IPS DF 6.9 (cell line): ENCODE measurements at regions not wholly inside any gene's neighbourhood (a gene's known extent, or its start where the extent isn't known, plus 50 kb on each side); places are given as distances from the start of the nearest gene placed in this dataset.

Experiments
- DNase-seq: peaks from one replicate; pipeline ENCODE4 v3.0.0-alpha.2; 2013; ENCODE audit warnings: low read depth, low spot score
- H3K27ac ChIP-seq: one replicate; pipeline ENCODE4 v1.5.1; 2013; ENCODE audit warnings: low read length, control low read depth
- H3K27me3 ChIP-seq: 2 replicates; pipeline ENCODE4 v1.6.1; 2013; ENCODE audit warnings: mild to moderate bottlenecking, low read length; ENCODE audit not compliant: control insufficient read depth, insufficient read depth
- H3K36me3 ChIP-seq: 2 replicates; pipeline ENCODE4 v1.6.1; 2013; ENCODE audit warnings: low read length; ENCODE audit not compliant: control insufficient read depth, insufficient read depth
- H3K4me1 ChIP-seq: 2 replicates; pipeline ENCODE4 v1.6.1; 2013; ENCODE audit warnings: low read length; ENCODE audit not compliant: control insufficient read depth, insufficient read depth
- H3K4me3 ChIP-seq: 2 replicates; pipeline ENCODE4 v1.5.1; 2013; ENCODE audit warnings: mild to moderate bottlenecking, low read length
- H3K9me3 ChIP-seq: 2 replicates; pipeline ENCODE4 v1.6.1; 2013; ENCODE audit warnings: low read length, inconsistent platforms; ENCODE audit not compliant: control insufficient read depth, insufficient read depth
- WGBS: extraction: QIAGEN DNeasy Blood & Tissue Kit; methylation state at CpG from one replicate; pipeline ENCODE4 v1.1.7; 2013; ENCODE audit warnings: mixed read lengths, missing lambda C conversion rate; ENCODE audit not compliant: insufficient read length, insufficient coverage; 5-methylcytosine and 5-hydroxymethylcytosine counted together

DNA sequence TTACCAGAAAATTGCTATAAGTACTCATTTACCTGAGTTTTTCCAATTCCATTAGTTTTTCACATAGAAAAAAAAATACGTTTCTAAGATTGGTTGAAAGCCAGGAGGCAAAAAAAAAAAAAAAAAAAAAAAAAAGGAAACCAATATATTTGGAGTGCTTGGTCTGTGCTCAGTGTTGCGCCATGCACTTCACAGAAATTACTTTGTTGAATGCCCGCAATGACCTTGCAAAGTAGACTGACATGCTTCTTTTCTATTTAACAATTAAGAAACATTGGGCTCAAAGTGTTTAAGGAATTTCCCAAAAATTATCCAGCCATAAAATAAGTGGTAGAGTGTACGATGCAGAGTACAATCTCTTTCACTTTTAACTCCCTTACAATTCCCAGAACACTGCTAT lies 65.2 kb upstream of the PAPPA start:
- H3K27ac ChIP-seq, result no peak overlapping the region
- no CpG with 5 or more reads among the region's 4 CpGs for WGBS
- H3K4me3 ChIP-seq, result no peak overlapping the region
- no peaks in the 10 kb centered on the region for H3K9me3 ChIP-seq
- no peaks in the 10 kb centered on the region for H3K36me3 ChIP-seq
- no peaks in the 10 kb centered on the region for H3K4me1 ChIP-seq
- no peaks in the 10 kb centered on the region for H3K27me3 ChIP-seq
- no peak for DNase-seq

DNA sequence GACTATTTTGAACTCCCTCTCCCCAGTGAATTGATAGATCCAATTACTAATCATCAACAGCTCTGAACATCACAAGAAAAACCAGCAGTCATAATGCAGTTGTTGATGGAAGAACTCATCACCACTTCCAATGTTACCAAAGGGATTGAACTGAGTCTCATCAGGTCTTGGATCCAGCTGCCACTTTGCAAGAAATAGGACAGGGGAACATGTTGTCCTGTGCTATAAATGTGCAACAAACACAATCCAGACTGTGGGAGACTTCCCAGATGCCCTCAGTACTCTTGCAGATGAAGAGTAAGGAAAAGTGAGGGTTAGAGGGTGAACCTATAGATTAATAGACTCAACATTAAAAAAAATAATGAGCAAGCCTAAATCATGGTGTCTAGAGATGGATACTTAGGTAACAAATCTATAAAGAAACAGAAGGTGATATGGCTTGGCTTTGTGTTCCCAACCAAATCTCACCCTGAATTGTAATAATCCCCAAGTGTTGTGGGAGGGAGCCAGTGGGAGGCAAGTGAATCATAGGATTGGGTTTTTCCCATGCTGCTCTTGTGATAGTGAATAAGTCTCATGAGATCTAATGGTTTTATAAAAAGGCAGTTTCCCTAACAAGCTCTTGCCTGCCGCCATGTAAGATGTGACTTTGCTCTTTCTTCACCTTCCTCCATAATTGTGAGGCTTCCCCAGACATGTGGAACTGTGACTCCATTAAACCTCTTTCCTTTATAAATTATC lies 63.4 kb upstream of the PAPPA start:
- Histone ChIP-seq H3K27ac (no peak overlapping the region), H3K27me3 (no peaks in the 10 kb centered on the region), H3K4me3 (no peak overlapping the region), H3K4me1 (no peaks in the 10 kb centered on the region), H3K36me3 (no peaks in the 10 kb centered on the region), H3K9me3 (no peaks in the 10 kb centered on the region)
- no peak for DNase-seq
- WGBS, result no CpG with 5 or more reads among the region's 1 CpG

DNA sequence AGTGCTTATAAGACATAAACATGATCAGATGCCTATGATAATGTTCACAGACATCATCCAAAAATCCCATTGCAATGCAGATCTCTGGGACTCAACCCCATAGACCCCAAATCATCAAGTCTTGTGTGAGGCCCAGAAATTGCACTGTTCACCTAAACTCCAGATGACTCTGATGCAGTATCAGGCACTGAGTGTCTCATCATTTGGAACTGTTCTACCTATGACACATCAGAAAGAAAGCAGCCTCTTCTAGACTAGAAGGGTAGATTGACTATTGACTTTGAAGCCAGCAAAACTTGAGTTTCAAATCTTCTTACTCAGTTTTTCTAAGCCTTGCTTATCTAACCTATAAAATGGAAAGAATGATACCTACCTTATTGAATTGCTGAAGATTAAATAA lies 58.7 kb upstream of the PAPPA start:
- Histone ChIP-seq H3K27ac (no peak overlapping the region), H3K9me3 (no peaks in the 10 kb centered on the region), H3K4me3 (no peak overlapping the region), H3K4me1 (peaks cover 3% of the 10 kb centered on the region; the same call in 1 of the 2 replicates), H3K36me3 (no peaks in the 10 kb centered on the region), H3K27me3 (no peaks in the 10 kb centered on the region)
- no peak for DNase-seq

DNA sequence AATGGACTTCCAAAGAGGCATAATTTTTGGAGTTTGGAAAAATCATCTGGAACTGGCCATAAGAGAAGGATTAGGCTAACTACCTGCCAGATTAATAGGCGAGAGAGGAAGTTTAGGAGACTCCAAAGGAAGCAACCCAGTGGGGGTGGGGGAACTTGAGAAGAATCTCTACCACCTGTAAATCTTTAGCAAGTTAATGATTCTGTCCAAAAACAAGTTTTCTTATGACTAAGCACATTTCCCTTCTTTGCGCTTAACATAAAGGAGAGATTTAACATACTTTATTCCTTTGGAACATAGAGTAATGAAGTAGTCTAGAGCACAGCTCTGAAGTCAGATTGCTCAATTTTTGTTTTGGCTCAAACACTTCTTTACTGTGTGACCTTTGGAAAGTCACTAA lies 58.2 kb upstream of the PAPPA start:
- Histone ChIP-seq H3K27ac (no peak overlapping the region), H3K9me3 (no peaks in the 10 kb centered on the region)

DNA sequence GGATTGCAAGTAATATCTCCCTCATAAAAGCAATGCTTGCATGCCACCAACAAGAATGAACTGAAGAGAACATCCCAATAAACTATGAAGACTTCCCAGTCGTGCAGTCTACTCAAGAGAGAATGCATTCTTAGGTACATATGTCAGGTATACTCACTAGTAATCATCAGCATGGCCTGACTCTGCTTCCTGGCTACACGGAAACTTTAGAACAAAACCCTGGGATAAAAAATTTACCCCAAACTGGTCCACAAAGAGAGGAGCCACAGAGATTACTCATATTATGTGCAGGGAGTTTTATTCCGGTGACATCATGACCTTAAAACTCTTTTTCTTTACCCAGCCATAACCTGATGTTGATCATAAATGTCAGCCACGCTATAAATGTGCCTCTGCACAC lies 57.5 kb upstream of the PAPPA start:
- DNase-seq, result no peak
- Histone ChIP-seq H3K9me3 (no peaks in the 10 kb centered on the region), H3K27me3 (no peaks in the 10 kb centered on the region), H3K27ac (no peak overlapping the region), H3K4me1 (peaks cover 3% of the 10 kb centered on the region; the same call in 1 of the 2 replicates), H3K36me3 (no peaks in the 10 kb centered on the region), H3K4me3 (no peak overlapping the region)
- WGBS, result no CpG with 5 or more reads among the region's 4 CpGs

More for the DNA sequence above, 58.2 kb upstream of the PAPPA start:
- no peak for DNase-seq
- H3K27me3 ChIP-seq, result no peaks in the 10 kb centered on the region
- no peak overlapping the region for H3K4me3 ChIP-seq
- H3K4me1 ChIP-seq, result peaks cover 3% of the 10 kb centered on the region; the same call in 1 of the 2 replicates
- WGBS, result no CpG with 5 or more reads among the region's 2 CpGs
- H3K36me3 ChIP-seq, result no peaks in the 10 kb centered on the region

DNA sequence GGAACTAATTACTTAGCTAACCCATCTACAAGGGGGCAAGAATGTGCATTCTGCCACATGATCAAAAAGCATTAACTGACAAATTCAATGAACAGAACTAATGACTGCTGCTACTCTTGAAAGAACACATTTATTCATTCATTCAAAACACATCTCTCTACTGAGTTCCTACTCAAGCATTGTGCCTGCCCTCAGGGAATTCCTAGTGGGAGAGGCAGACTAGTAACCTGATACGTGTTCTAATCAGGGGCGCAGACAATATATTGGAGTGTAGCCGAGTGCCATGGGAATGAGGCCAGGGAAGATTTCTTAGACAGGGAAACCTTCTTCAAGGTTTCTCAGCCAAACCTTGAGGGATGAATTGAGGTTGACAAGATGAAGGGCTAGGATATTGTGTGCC lies 56.7 kb upstream of the PAPPA start:
- WGBS, result no CpG with 5 or more reads among the region's 3 CpGs
- Histone ChIP-seq H3K36me3 (no peaks in the 10 kb centered on the region), H3K4me1 (peaks cover 3% of the 10 kb centered on the region; the same call in 1 of the 2 replicates), H3K4me3 (no peak overlapping the region), H3K9me3 (no peaks in the 10 kb centered on the region), H3K27me3 (no peaks in the 10 kb centered on the region), H3K27ac (no peak overlapping the region)
- no peak for DNase-seq

DNA sequence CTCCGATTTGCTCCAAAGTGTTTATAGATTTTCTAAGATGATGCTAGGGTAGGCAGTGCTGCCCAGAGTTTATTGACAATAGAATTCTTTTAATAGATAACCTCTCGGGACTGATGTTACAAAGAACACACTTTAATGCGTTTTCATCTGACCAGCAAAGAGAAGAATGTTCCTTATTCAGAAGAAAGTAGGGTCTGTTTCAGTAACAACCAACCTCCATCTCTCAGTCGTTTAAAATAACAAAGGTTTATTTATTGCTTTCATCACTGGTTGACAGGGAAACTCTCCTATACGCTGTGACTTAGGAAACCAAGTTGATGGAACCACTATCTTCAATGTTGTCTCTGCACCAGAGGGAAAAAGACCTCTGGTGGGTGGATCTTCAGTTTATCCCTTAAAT lies 55.1 kb upstream of the PAPPA start:
- Histone ChIP-seq H3K27ac (no peak overlapping the region), H3K4me1 (peaks cover 3% of the 10 kb centered on the region; the same call in 1 of the 2 replicates), H3K36me3 (no peaks in the 10 kb centered on the region), H3K27me3 (no peaks in the 10 kb centered on the region), H3K9me3 (no peaks in the 10 kb centered on the region), H3K4me3 (no peak overlapping the region)
- DNase-seq, result no peak
- no CpG with 5 or more reads among the region's 5 CpGs for WGBS

DNA sequence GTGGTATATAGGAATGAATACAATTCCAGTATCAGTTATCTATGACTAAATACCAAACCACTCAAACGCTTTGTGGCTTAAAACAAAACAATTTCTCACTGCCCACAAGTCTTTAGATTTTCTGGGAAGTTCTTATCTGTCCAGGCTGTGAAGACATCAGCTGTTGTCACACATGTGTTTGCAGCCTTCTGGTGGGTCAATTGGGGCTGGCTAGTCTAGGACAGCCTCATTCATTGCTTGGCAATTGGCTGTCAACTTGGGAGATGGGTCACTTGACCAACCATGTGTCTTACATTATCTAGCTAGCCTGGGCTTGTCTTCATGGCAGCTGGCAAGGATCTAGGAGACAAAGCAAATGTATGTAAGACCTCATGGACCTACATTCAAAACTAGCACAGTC lies 53.8 kb upstream of the PAPPA start:
- H3K27me3 ChIP-seq, result no peaks in the 10 kb centered on the region
- H3K9me3 ChIP-seq, result no peaks in the 10 kb centered on the region
- H3K36me3 ChIP-seq, result no peaks in the 10 kb centered on the region
- no peak overlapping the region for H3K27ac ChIP-seq
- WGBS, result no CpG with 5 or more reads among the region's 1 CpG
- DNase-seq, result no peak
- peaks cover 3% of the 10 kb centered on the region; the same call in 1 of the 2 replicates for H3K4me1 ChIP-seq
- H3K4me3 ChIP-seq, result no peak overlapping the region

DNA sequence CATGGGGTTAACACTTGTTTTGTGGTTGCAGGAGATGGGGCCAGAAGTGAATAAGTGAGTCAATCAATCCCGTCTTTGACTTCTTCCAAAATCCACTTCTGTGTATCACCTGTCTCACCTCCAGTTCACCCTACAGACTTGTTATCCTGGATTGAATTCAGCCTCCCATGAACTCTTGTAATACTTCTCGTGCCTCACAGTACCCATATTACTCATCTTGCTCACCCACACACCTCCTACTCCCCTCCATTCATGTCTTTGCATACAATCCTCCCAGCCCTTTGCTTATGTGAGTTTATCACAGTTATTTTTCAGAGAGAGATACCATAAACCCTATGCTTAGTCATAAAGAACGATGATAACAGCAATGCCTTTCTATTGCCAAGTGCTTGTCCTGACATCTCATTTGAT lies 52.9 kb upstream of the PAPPA start:
- Histone ChIP-seq H3K9me3 (no peaks in the 10 kb centered on the region), H3K27me3 (no peaks in the 10 kb centered on the region), H3K4me3 (no peak overlapping the region), H3K4me1 (peaks cover 3% of the 10 kb centered on the region; the same call in 1 of the 2 replicates), H3K36me3 (no peaks in the 10 kb centered on the region), H3K27ac (no peak overlapping the region)
- no peak for DNase-seq
- 100% methylated on average over 1 of the region's 3 CpGs for WGBS

DNA sequence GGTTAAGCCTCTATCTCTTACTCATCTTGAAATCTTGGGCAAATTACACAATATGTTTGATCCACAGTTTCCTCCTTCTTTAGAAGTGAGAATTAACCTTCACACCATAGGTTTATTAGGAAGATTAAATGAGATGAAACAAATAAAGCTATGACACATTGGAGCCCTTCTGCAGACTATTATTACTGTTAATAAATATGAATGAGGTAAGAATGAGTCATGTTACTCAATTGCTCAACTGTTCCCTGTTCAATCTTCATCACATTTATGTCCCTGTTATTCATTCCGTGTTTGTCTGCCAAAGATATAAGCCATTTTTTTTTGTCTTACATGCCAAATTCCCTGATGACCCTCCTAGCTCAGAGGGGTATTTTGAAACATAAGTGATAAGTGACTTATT lies 52.1 kb upstream of the PAPPA start:
- H3K9me3 ChIP-seq, result no peaks in the 10 kb centered on the region
- no peak overlapping the region for H3K27ac ChIP-seq
- no peak for DNase-seq
- H3K27me3 ChIP-seq, result no peaks in the 10 kb centered on the region
- H3K4me3 ChIP-seq, result no peak overlapping the region
- H3K36me3 ChIP-seq, result no peaks in the 10 kb centered on the region
- WGBS, result no CpG with 5 or more reads among the region's 1 CpG
- peaks cover 3% of the 10 kb centered on the region; the same call in 1 of the 2 replicates for H3K4me1 ChIP-seq

DNA sequence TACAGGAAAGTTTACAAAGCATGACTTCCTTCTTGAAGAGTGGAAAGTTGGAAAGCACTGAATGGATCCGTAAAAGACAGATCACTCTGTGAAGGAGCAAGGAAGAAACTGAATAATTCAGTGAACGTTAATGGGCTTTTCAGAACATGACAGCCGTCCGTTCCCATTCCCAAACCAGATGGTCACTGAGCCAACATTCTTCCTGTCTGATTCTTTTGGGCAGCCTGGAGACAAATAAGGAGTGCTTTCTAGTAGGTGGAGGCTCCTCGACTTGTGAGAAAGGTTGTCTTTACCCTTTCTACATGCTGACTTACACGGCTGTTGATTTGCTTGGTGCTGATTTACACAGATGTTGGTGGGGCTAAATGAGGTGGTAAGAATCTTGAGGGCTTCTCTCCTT lies 51.0 kb upstream of the PAPPA start:
- Histone ChIP-seq H3K27ac (no peak overlapping the region), H3K27me3 (no peaks in the 10 kb centered on the region), H3K36me3 (no peaks in the 10 kb centered on the region), H3K4me1 (no peaks in the 10 kb centered on the region), H3K9me3 (no peaks in the 10 kb centered on the region), H3K4me3 (no peak overlapping the region)
- no peak for DNase-seq
- WGBS, result no CpG with 5 or more reads among the region's 6 CpGs
